Endothelial cell of umbilical vein (primary cell): ENCODE measurements at regions not wholly inside any gene's neighbourhood (a gene's known extent, or its start where the extent isn't known, plus 50 kb on each side); places are given as distances from the start of the nearest gene placed in this dataset.

ENCODE experiments used
- BruUV-seq: library from RNA; stranded (reverse); fragments of 400-500 nt; replicated peaks from 2 replicates; lab custom pipeline; 2021; lab: Mats Ljungman, UMichigan
- CTCF ChIA-PET: fragments of 300-600, 350-600 bp; sonication (Branson Sonifier 250); formaldehyde crosslinking; loops from one replicate; lab custom pipeline; 2021; ENCODE audit warnings: antibody characterized with exemption, inconsistent platforms; lab: Charles Lee
- POLR2A ChIA-PET: fragments of 300-600, 350-600 bp; sonication (Branson Sonifier 250); formaldehyde crosslinking; loops from one replicate; lab custom pipeline; 2021; ENCODE audit warnings: antibody characterized with exemption, inconsistent platforms; lab: Charles Lee
- DNase-seq: peaks from one replicate; pipeline ENCODE4 v3.0.0-alpha.2; 2011; ENCODE audit warnings: low read depth, low spot score
- FAIRE-seq: peaks from 2 replicates; lab custom pipeline; 2011; peaks lifted over from hg19 to GRCh38; lab: Jason Lieb, UNC
- H2AFZ ChIP-seq: 2 replicates; pipeline ENCODE4 v1.6.0; 2012; ENCODE audit warnings: low read depth, low read length, control low read depth, inconsistent platforms
- H3K27ac ChIP-seq: 2 replicates; pipeline ENCODE4 v1.5.1; 2011; ENCODE audit warnings: low read depth, mild to moderate bottlenecking, control low read depth, low read length, moderate library complexity; ENCODE audit not compliant: insufficient read depth
- H3K27me3 ChIP-seq, 2 experiments: 2 replicates each; pipeline versions ENCODE4 v1.6.0 to v1.6.1; 2011; ENCODE audit warnings: low read length in 2 of 2, mixed read lengths in 1 of 2; ENCODE audit not compliant: control insufficient read depth in 2 of 2, insufficient read depth in 2 of 2
- H3K36me3 ChIP-seq, 2 experiments: 2 replicates in 1 of 2; 3 replicates in 1 of 2; pipeline ENCODE4 v1.5.1; 2011; ENCODE audit warnings: low read length in 2 of 2, mild to moderate bottlenecking in 1 of 2, moderate library complexity in 1 of 2; ENCODE audit not compliant: control insufficient read depth in 2 of 2, insufficient read depth in 2 of 2; ENCODE audit errors: extremely low read depth in 1 of 2
- H3K4me1 ChIP-seq: 3 replicates; pipeline ENCODE4 v1.5.1; 2011; ENCODE audit warnings: mild to moderate bottlenecking, low read length; ENCODE audit not compliant: control insufficient read depth, insufficient read depth; ENCODE audit errors: extremely low read depth
- H3K4me2 ChIP-seq: 2 replicates; pipeline ENCODE4 v1.6.1; 2011; ENCODE audit warnings: low read length, control low read depth, mixed read lengths; ENCODE audit not compliant: insufficient read depth
- H3K4me3 ChIP-seq, 3 experiments: fragments of 200-600 bp in 1 of 3; sonication (generic), shearing (Covaris generic) in 1 of 3; replicated peaks in 1 of 3; 2 replicates each; pipeline ENCODE4 v1.5.1; 2011 to 2016; ENCODE audit warnings: control low read depth in 3 of 3, low read length in 3 of 3, mild to moderate bottlenecking in 2 of 3, inconsistent platforms in 1 of 3, low read depth in 1 of 3, moderate library complexity in 1 of 3; ENCODE audit not compliant: insufficient read depth in 1 of 3
- H3K79me2 ChIP-seq: 2 replicates; pipeline ENCODE4 v1.6.0; 2012; ENCODE audit warnings: low read length, inconsistent platforms; ENCODE audit not compliant: control insufficient read depth, insufficient read depth
- H3K9ac ChIP-seq: replicated peaks from 2 replicates; pipeline ENCODE3; 2011; ENCODE audit warnings: low read length, control low read depth; ENCODE audit not compliant: insufficient read depth; ENCODE audit errors: extremely low read depth
- H3K9me1 ChIP-seq: replicated peaks from 3 replicates; pipeline ENCODE4 v1.6.0; 2011; ENCODE audit warnings: mild to moderate bottlenecking, low read length; ENCODE audit not compliant: control insufficient read depth, insufficient read depth; ENCODE audit errors: extremely low read depth
- H3K9me3 ChIP-seq: replicated peaks from 2 replicates; pipeline ENCODE4 v1.5.1; 2012; ENCODE audit warnings: low read length, inconsistent platforms; ENCODE audit not compliant: control insufficient read depth, insufficient read depth
- H4K20me1 ChIP-seq: replicated peaks from 2 replicates; pipeline ENCODE3; 2011; ENCODE audit warnings: mild to moderate bottlenecking, low read length; ENCODE audit not compliant: control insufficient read depth, insufficient read depth; ENCODE audit errors: extremely low read depth
- CTCF ChIP-seq, 2 donors: IDR thresholded peaks; 1 replicate in 1 of 2; 2 replicates in 1 of 2; pipeline ENCODE4 v1.5.1; 2011; ENCODE audit warnings: low read length in 2 of 2, mild to moderate bottlenecking in 2 of 2, moderate library complexity in 2 of 2, control low read depth in 1 of 2, inconsistent platforms in 1 of 2, low read depth in 1 of 2; ENCODE audit not compliant: insufficient read depth in 1 of 2; ENCODE audit errors: extremely low read depth in 1 of 2
- EZH2 ChIP-seq: IDR thresholded peaks from 2 replicates; pipeline ENCODE4 v1.6.1; 2012; ENCODE audit warnings: borderline replicate concordance, low read depth, mild to moderate bottlenecking, moderate library complexity, low read length, inconsistent platforms; ENCODE audit not compliant: severe bottlenecking
- FOS ChIP-seq: IDR thresholded peaks from 2 replicates; pipeline ENCODE4 v1.6.1; 2011; ENCODE audit warnings: mild to moderate bottlenecking, low read length, moderate library complexity, borderline replicate concordance; ENCODE audit not compliant: insufficient read depth
- GATA2 ChIP-seq: IDR thresholded peaks from 2 replicates; pipeline ENCODE4 v1.7.0; 2011; ENCODE audit warnings: low read depth, mild to moderate bottlenecking, moderate library complexity, mixed read lengths, low read length; ENCODE audit not compliant: insufficient read length, insufficient read depth
- JUN ChIP-seq: IDR thresholded peaks from 2 replicates; pipeline ENCODE4 v1.6.1; 2011; ENCODE audit warnings: borderline replicate concordance, low read depth; ENCODE audit not compliant: insufficient read length, insufficient read depth
- MAX ChIP-seq: IDR thresholded peaks from 2 replicates; pipeline ENCODE4 v1.6.1; 2011; ENCODE audit not compliant: insufficient read depth, insufficient read length
- MYC ChIP-seq: IDR thresholded peaks from one replicate; pipeline ENCODE4 v1.6.1; 2011; ENCODE audit warnings: mild to moderate bottlenecking, low read depth, low read length
- POLR2A ChIP-seq: IDR thresholded peaks from 2 replicates; pipeline ENCODE4 v1.6.1; 2012; ENCODE audit warnings: low read depth, mild to moderate bottlenecking, control low read depth, low read length
- POLR2AphosphoS5 ChIP-seq: IDR thresholded peaks from 2 replicates; pipeline ENCODE4 v1.6.1; 2012; ENCODE audit warnings: low read depth, mild to moderate bottlenecking, control low read depth, low read length, moderate library complexity; ENCODE audit not compliant: insufficient read depth
- dilution Hi-C: fragments of 300-500 bp; cut with MboI; formaldehyde crosslinking; loops from one replicate; pipeline ENCODE4 v1.15.0; 2019; ENCODE audit warnings: low sequenced_read_pairs; ENCODE audit not compliant: extremely low pct_ligation_motif_present
- intact Hi-C: fragments of 100-400 bp; cut with micrococcal nuclease; formaldehyde crosslinking; loops from one replicate; pipeline ENCODE4 v1.10.0; 2022

- CTCF ChIA-PET, result interaction anchor here (1.4 to 2.6 kb wide), 3 partner anchors 90 to 258 kb away, joined by 3 to 103 read pairs (median 26); no protein-coding TSS in a partner anchor
- dilution Hi-C loops, result no loop called here
- no peak for FAIRE-seq
- Histone ChIP-seq H3K36me3 (no peaks in the 10 kb centered on the region), H3K9ac (no peak overlapping the region), H3K4me3 (no peak overlapping the region), H4K20me1 (no peaks in the 10 kb centered on the region), H3K9me3 (no peaks in the 10 kb centered on the region), H3K27ac (no peak overlapping the region), H3K79me2 (no peaks in the 10 kb centered on the region), H3K27me3 (no peaks in the 10 kb centered on the region), H2AFZ (peak overlapping the region; percentile 40), H3K9me1 (no peaks in the 10 kb centered on the region), H3K4me2 (no peak overlapping the region), H3K4me1 (no peaks in the 10 kb centered on the region)
- POLR2A ChIA-PET, result no interaction called here
- DNase-seq, result no peak
- intact Hi-C loops, result loop anchor here (1.0 kb wide), 3 partner anchors 67 to 259 kb away; no protein-coding TSS in a partner anchor
- BruUV-seq, result no TSS peak
- no peak for TF ChIP-seq POLR2A
- no peak for TF ChIP-seq MAX
- no peak for TF ChIP-seq MYC
- TF ChIP-seq POLR2AphosphoS5, result no peak
- no peak for TF ChIP-seq FOS
- TF ChIP-seq EZH2, result no peak
- TF ChIP-seq JUN, result no peak
- TF ChIP-seq GATA2, result no peak
- no peak for TF ChIP-seq CTCF (IDR thresholded peaks at IDR 0.05; ENCODE audit: extremely low read depth in 1 of 2, insufficient read depth in 1 of 2, low read depth in 1 of 2, low read length in 2 of 2)
Observed at GRCh38 chr5:53429706-53430105, 50.7 kb upstream of the FST start.
